ENCODE measurements at regions not wholly inside any gene's neighbourhood (a gene's known extent, or its start where the extent isn't known, plus 50 kb on each side); places are given as distances from the start of the nearest gene placed in this dataset.
"Not testable (repeated sequence)": the region's sequence is repeated elsewhere in the genome, so short reads cannot be mapped to it uniquely, and the experiment has no call there.

DNA sequence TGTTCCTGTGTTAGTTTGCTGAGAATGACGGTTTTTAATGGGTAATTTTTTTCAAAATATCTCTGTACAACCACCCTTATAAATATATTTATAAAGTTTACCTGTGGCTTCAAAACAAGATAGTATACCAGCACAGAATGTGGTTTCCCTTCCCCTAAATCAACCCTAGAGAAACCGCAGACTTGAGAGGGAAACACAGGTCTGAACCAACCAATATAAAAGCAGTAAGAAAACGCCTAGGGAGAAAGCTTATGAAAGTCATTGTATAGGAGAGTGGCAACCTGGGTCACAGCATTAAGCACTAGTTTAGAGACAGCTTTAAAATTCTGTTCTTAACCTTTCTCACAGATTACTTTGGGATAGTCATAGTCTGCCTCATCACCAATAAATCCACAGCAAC is 180.6 kb upstream of the LHX8 start:
- no peak for TF ChIP-seq CTCF (conservative IDR thresholded peaks at IDR 0.05; ENCODE audit: control insufficient read depth, insufficient read depth, low read depth, low read length)
- no peak overlapping the region for H3K4me3 ChIP-seq (ENCODE audit: control insufficient read depth, low read depth, low read length)
- no peak for DNase-seq (ENCODE audit: low read depth)

- TF ChIP-seq CTCF (conservative IDR thresholded peaks at IDR 0.05; ENCODE audit: control insufficient read depth, insufficient read depth, low read depth, low read length) = no peak
- no peak for DNase-seq (ENCODE audit: low read depth)
- H3K4me3 ChIP-seq (ENCODE audit: control insufficient read depth, low read depth, low read length) = no peak overlapping the region
Measured at GRCh38 chr1:74963120-74963519, 171.1 kb upstream of the LHX8 start.

DNA sequence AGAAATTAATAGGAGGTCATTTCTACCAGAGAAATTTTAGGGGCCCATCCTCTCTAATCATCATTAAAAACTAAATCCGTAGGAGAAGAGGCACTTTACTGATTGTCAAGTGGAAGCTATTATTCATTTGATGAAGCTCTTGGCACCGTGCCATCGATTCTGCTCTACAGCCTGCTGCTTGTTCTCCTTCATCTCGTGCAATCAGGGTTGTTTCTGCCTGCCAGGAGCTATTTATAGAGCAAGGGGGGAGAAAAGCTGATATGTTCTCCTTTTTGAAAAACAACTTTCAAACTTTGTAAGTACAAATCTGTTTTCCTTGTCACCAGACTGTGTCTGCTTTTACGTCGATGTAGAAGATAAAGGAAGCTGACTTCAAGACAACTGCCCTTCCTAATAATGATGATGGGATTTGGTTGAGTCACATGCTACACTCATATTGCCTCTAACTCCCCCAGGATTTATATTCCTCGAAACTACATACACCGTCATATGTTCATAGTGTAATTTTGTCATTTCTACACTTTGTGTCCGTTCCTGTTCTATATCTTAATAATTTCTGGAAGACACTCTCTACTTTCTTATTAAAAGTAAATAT is 169.6 kb upstream of the LHX8 start:
- no peak for DNase-seq (ENCODE audit: low read depth)
- TF ChIP-seq CTCF (conservative IDR thresholded peaks at IDR 0.05; ENCODE audit: control insufficient read depth, insufficient read depth, low read depth, low read length) = no peak
- no peak overlapping the region for H3K4me3 ChIP-seq (ENCODE audit: control insufficient read depth, low read depth, low read length)

GRCh38 chr1:74969566-74970135 is 164.5 kb upstream of the LHX8 start:
- no peak for TF ChIP-seq CTCF (conservative IDR thresholded peaks at IDR 0.05; ENCODE audit: control insufficient read depth, insufficient read depth, low read depth, low read length)
- no peak for DNase-seq (ENCODE audit: low read depth)
- no peak overlapping the region for H3K4me3 ChIP-seq (ENCODE audit: control insufficient read depth, low read depth, low read length)

GRCh38 chr1:74971982-74972381 is 162.2 kb upstream of the LHX8 start:
- TF ChIP-seq CTCF (conservative IDR thresholded peaks at IDR 0.05; ENCODE audit: control insufficient read depth, insufficient read depth, low read depth, low read length) = no peak
- no peak for DNase-seq (ENCODE audit: low read depth)
- H3K4me3 ChIP-seq (ENCODE audit: control insufficient read depth, low read depth, low read length) = no peak overlapping the region

- no peak overlapping the region for H3K4me3 ChIP-seq (ENCODE audit: control insufficient read depth, low read depth, low read length)
- no peak for TF ChIP-seq CTCF (conservative IDR thresholded peaks at IDR 0.05; ENCODE audit: control insufficient read depth, insufficient read depth, low read depth, low read length)
- DNase-seq (ENCODE audit: low read depth) = no peak
Measured at GRCh38 chr1:74976491-74976890, 157.7 kb upstream of the LHX8 start.

DNA sequence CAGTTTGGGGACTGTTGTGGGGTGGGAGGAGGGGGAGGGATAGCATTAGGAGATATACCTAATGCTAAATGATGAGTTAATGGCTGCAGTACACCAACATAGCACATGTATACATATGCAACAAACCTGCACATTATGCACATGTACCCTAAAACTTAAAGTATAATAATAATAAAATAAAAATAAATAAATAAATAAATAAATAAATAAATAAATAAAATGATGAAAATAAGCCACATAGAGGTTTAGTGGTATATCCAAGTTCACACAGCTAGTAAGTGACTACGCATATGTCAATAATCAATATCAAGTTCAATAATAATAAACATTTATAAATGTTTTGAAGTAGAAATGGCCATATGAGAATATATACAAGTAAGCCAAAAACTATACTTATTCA is 141.7 kb upstream of the LHX8 start:
- DNase-seq (ENCODE audit: low read depth); H3K4me3 ChIP-seq (ENCODE audit: control insufficient read depth, low read depth, low read length): not testable (repeated sequence)

Measured in fibroblast of mammary gland (primary cell).